H9 (cell line): ENCODE measurements at regions not wholly inside any gene's neighbourhood (a gene's known extent, or its start where the extent isn't known, plus 50 kb on each side); places are given as distances from the start of the nearest gene placed in this dataset.

Experiments used
- DNase-seq: peaks from one replicate; pipeline ENCODE4 v3.0.0-alpha.2; 2017
- H2AFZ ChIP-seq: one replicate; pipeline ENCODE4 v1.6.1; 2013; ENCODE audit warnings: mild to moderate bottlenecking, low read length, control low read depth, moderate library complexity
- H2AK5ac ChIP-seq: 2 replicates; pipeline ENCODE4 v1.6.1; 2013; ENCODE audit warnings: low read length, control low read depth, mixed read lengths; ENCODE audit not compliant: insufficient read length
- H2BK120ac ChIP-seq: one replicate; pipeline ENCODE4 v1.6.1; 2013; ENCODE audit warnings: low read depth, mild to moderate bottlenecking, low read length, control low read depth, inconsistent platforms; ENCODE audit not compliant: poor library complexity, severe bottlenecking
- H2BK12ac ChIP-seq: 2 replicates; pipeline ENCODE4 v1.6.1; 2013; ENCODE audit warnings: low read length, control low read depth, mixed read lengths, low read depth; ENCODE audit not compliant: insufficient read length
- H2BK15ac ChIP-seq: 2 replicates; pipeline ENCODE4 v1.6.1; 2013; ENCODE audit warnings: low read depth, low read length, control low read depth
- H2BK20ac ChIP-seq: one replicate; pipeline ENCODE4 v1.6.1; 2013; ENCODE audit warnings: low read depth, mild to moderate bottlenecking, low read length, control low read depth, inconsistent platforms; ENCODE audit not compliant: poor library complexity, severe bottlenecking
- H2BK5ac ChIP-seq: 2 replicates; pipeline ENCODE4 v1.6.1; 2013; ENCODE audit warnings: low read length, control low read depth, mixed read lengths; ENCODE audit not compliant: insufficient read length
- H3K14ac ChIP-seq: 2 replicates; pipeline ENCODE4 v1.6.1; 2013; ENCODE audit warnings: low read length, control low read depth; ENCODE audit not compliant: insufficient read depth
- H3K18ac ChIP-seq: 2 replicates; pipeline ENCODE4 v1.6.1; 2013; ENCODE audit warnings: low read depth, mild to moderate bottlenecking, mixed read lengths, low read length, control low read depth; ENCODE audit not compliant: insufficient read length
- H3K23ac ChIP-seq: 2 replicates; pipeline ENCODE4 v1.6.1; 2013; ENCODE audit warnings: low read length, control low read depth, mixed read lengths, low read depth; ENCODE audit not compliant: insufficient read length
- H3K23me2 ChIP-seq: 2 replicates; pipeline ENCODE4 v1.6.1; 2013; ENCODE audit warnings: low read depth, mild to moderate bottlenecking, mixed read lengths, low read length, control low read depth; ENCODE audit not compliant: insufficient read length, poor library complexity, severe bottlenecking
- H3K27ac ChIP-seq: 2 replicates; pipeline ENCODE4 v1.5.1; 2013; ENCODE audit warnings: low read length, control low read depth, mixed read lengths, low read depth; ENCODE audit not compliant: insufficient read length
- H3K27me3 ChIP-seq: 2 replicates; pipeline ENCODE4 v1.6.1; 2013; ENCODE audit warnings: low read length, control low read depth, inconsistent platforms; ENCODE audit not compliant: insufficient read depth
- H3K4ac ChIP-seq: 2 replicates; pipeline ENCODE4 v1.6.1; 2013; ENCODE audit warnings: low read depth, mild to moderate bottlenecking, control low read depth, inconsistent platforms, low read length, moderate library complexity
- H3K4me1 ChIP-seq: 2 replicates; pipeline ENCODE4 v1.6.1; 2013; ENCODE audit warnings: low read length, control low read depth, inconsistent platforms; ENCODE audit not compliant: insufficient read depth
- H3K4me2 ChIP-seq: 2 replicates; pipeline ENCODE4 v1.6.1; 2013; ENCODE audit warnings: low read length, control low read depth, mixed read lengths; ENCODE audit not compliant: insufficient read length, insufficient read depth
- H3K56ac ChIP-seq: 2 replicates; pipeline ENCODE4 v1.6.1; 2013; ENCODE audit warnings: low read depth, mild to moderate bottlenecking, mixed read lengths, low read length, control low read depth; ENCODE audit not compliant: insufficient read length
- H3K79me1 ChIP-seq: 2 replicates; pipeline ENCODE4 v1.6.1; 2013; ENCODE audit warnings: low read depth, mild to moderate bottlenecking, moderate library complexity, low read length, control low read depth, inconsistent platforms; ENCODE audit not compliant: insufficient read depth, poor library complexity, severe bottlenecking
- H3K79me2 ChIP-seq: 2 replicates; pipeline ENCODE4 v1.6.1; 2013; ENCODE audit warnings: low read length, control low read depth, inconsistent platforms; ENCODE audit not compliant: insufficient read depth
- H3K9ac ChIP-seq: 2 replicates; pipeline ENCODE4 v1.6.1; 2013; ENCODE audit warnings: low read length, control low read depth, mixed read lengths; ENCODE audit not compliant: insufficient read length; ENCODE audit errors: extremely low read depth
- H3K9me3 ChIP-seq: one replicate; pipeline ENCODE4 v1.6.1; 2013; ENCODE audit warnings: low read depth, low read length, inconsistent platforms; ENCODE audit not compliant: control insufficient read depth
- H3T11ph ChIP-seq: one replicate; pipeline ENCODE4 v1.6.1; 2013; ENCODE audit warnings: mild to moderate bottlenecking, low read length, control low read depth, inconsistent platforms
- H4K20me1 ChIP-seq: one replicate; pipeline ENCODE4 v1.6.1; 2013; ENCODE audit not compliant: control insufficient read depth, insufficient read length, insufficient read depth
- H4K5ac ChIP-seq: 2 replicates; pipeline ENCODE4 v1.6.1; 2013; ENCODE audit warnings: low read depth, mild to moderate bottlenecking, mixed read lengths, low read length, control low read depth; ENCODE audit not compliant: insufficient read length
- H4K8ac ChIP-seq: replicated peaks from 2 replicates; pipeline ENCODE4 v1.6.1; 2013; ENCODE audit warnings: low read length, control low read depth, mixed read lengths, low read depth; ENCODE audit not compliant: insufficient read length
- H4K91ac ChIP-seq: 2 replicates; pipeline ENCODE4 v1.6.1; 2013; ENCODE audit warnings: low read depth, mild to moderate bottlenecking, moderate library complexity, mixed read lengths, low read length, control low read depth; ENCODE audit not compliant: insufficient read length
- H3K27ac Mint-ChIP-seq, 3 experiments: 2 replicates in 2 of 3; 3 replicates in 1 of 3; pipeline ENCODE4 v1.8.0; 2020 to 2021; ENCODE audit warnings: mixed read lengths in 3 of 3, mild to moderate bottlenecking in 1 of 3, moderate library complexity in 1 of 3
- H3K27me3 Mint-ChIP-seq: 2 replicates; pipeline ENCODE4 v1.8.0; 2021; ENCODE audit warnings: low read depth, mild to moderate bottlenecking, moderate library complexity, mixed read lengths
- H3K36me3 Mint-ChIP-seq, 3 experiments: 2 replicates in 2 of 3; 3 replicates in 1 of 3; pipeline ENCODE4 v1.8.0; 2020 to 2021; ENCODE audit warnings: low read depth in 3 of 3, mixed read lengths in 3 of 3; ENCODE audit not compliant: insufficient read depth in 1 of 3
- H3K4me1 Mint-ChIP-seq, 2 experiments: 2 replicates each; pipeline ENCODE4 v1.8.0; 2020; ENCODE audit warnings: mixed read lengths in 2 of 2
- H3K4me3 Mint-ChIP-seq, 2 experiments: 2 replicates in 1 of 2; 3 replicates in 1 of 2; pipeline ENCODE4 v1.8.0; 2020 to 2021; ENCODE audit warnings: mild to moderate bottlenecking in 2 of 2, mixed read lengths in 2 of 2, moderate library complexity in 1 of 2
- H3K9me3 Mint-ChIP-seq, 2 experiments: 2 replicates in 1 of 2; 3 replicates in 1 of 2; pipeline ENCODE4 v1.8.0; 2020; ENCODE audit warnings: mild to moderate bottlenecking in 2 of 2, mixed read lengths in 2 of 2, moderate library complexity in 1 of 2
- WGBS: extraction: QIAGEN DNeasy Blood & Tissue Kit; methylation state at CpG from one replicate; pipeline ENCODE4 v1.1.7; 2013; ENCODE audit warnings: missing lambda C conversion rate, low lambda C conversion rate, mixed read lengths; ENCODE audit not compliant: insufficient read length; ENCODE audit errors: extremely low coverage; 5-methylcytosine and 5-hydroxymethylcytosine counted together
- TF ChIP-seq, protein P1 (sequence below): fragments of 200-600 bp; sonication (generic); conservative IDR thresholded peaks from 3 replicates; pipeline ENCODE4 v1.8.0; 2021; ENCODE audit warnings: antibody characterized with exemption, mild to moderate bottlenecking

DNA sequence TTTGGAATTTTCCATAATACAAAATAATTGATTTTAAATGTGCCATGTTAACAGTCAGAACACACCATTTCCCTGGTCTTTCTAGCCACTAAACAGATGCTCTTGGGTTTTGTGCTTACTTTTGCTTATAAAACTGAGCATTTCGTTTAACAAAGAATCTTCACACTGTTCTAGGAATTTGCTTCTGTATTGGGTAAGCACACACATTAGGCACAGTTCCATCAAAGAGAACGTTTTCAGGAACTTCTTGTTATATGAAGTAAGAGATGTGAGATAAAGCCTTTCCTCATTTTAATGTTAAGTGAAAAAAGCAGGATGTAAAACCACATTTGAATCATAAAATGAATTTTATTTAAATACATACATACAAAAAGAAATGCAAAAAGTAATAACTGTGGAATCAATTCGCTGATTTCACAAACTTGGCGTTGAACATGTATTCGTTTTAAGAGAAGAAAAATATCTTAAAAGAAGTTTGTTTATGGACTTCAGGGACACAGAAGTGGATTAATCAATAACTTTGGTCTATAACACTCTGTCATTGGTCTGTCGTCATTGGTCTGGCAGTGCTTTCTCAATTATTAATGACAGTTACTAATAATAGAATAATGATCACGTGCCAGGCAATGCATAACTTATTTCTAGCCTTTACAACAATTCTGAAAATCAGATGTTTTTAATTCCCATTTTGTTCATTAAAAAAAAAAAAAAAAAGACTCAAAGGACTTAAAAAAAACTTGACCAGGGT lies 199.9 kb upstream of the PRDM1 start:
- Histone ChIP-seq H3K4me1 (no peaks in the 10 kb centered on the region), H3K23me2 (no peaks in the 10 kb centered on the region), H3K9ac (no peak overlapping the region), H3T11ph (no peak overlapping the region), H3K23ac (no peak overlapping the region), H2AFZ (no peak overlapping the region), H2BK5ac (no peak overlapping the region), H3K9me3 (no peaks in the 10 kb centered on the region), H2BK15ac (no peak overlapping the region), H3K56ac (no peak overlapping the region), H3K27ac (no peak overlapping the region), H2BK120ac (no peak overlapping the region), H4K5ac (no peak overlapping the region), H4K91ac (no peak overlapping the region), H3K27me3 (no peaks in the 10 kb centered on the region), H2AK5ac (no peak overlapping the region), H3K79me1 (no peaks in the 10 kb centered on the region), H3K18ac (no peak overlapping the region), H4K8ac (no peak overlapping the region), H2BK12ac (no peak overlapping the region), H3K14ac (no peak overlapping the region), H4K20me1 (no peaks in the 10 kb centered on the region), H2BK20ac (no peak overlapping the region), H3K4me2 (no peak overlapping the region), H3K4ac (no peak overlapping the region), H3K79me2 (no peaks in the 10 kb centered on the region)
- H3K4me1 Mint-ChIP-seq: peaks cover 16 to 18% of the 10 kb centered on the region in 2 experiments
- TF ChIP-seq, protein P1, sequence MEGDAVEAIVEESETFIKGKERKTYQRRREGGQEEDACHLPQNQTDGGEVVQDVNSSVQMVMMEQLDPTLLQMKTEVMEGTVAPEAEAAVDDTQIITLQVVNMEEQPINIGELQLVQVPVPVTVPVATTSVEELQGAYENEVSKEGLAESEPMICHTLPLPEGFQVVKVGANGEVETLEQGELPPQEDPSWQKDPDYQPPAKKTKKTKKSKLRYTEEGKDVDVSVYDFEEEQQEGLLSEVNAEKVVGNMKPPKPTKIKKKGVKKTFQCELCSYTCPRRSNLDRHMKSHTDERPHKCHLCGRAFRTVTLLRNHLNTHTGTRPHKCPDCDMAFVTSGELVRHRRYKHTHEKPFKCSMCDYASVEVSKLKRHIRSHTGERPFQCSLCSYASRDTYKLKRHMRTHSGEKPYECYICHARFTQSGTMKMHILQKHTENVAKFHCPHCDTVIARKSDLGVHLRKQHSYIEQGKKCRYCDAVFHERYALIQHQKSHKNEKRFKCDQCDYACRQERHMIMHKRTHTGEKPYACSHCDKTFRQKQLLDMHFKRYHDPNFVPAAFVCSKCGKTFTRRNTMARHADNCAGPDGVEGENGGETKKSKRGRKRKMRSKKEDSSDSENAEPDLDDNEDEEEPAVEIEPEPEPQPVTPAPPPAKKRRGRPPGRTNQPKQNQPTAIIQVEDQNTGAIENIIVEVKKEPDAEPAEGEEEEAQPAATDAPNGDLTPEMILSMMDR: no peak
- WGBS: no CpG with 5 or more reads among the region's 7 CpGs
- DNase-seq: no peak
- peaks cover 0 to 20% (median 2%) of the 10 kb centered on the region in 3 experiments; a peak in 2 of 7 replicates for H3K36me3 Mint-ChIP-seq
- H3K4me3 Mint-ChIP-seq: no peak overlapping the region
- no peak overlapping the region for H3K27ac Mint-ChIP-seq
- H3K9me3 Mint-ChIP-seq: peaks cover 11 to 13% of the 10 kb centered on the region in 2 experiments
- no peaks in the 10 kb centered on the region; the same call in none of the 2 replicates for H3K27me3 Mint-ChIP-seq
